ENCODE measurements at regions not wholly inside any gene's neighbourhood (a gene's known extent, or its start where the extent isn't known, plus 50 kb on each side); places are given as distances from the start of the nearest gene placed in this dataset.

DNA sequence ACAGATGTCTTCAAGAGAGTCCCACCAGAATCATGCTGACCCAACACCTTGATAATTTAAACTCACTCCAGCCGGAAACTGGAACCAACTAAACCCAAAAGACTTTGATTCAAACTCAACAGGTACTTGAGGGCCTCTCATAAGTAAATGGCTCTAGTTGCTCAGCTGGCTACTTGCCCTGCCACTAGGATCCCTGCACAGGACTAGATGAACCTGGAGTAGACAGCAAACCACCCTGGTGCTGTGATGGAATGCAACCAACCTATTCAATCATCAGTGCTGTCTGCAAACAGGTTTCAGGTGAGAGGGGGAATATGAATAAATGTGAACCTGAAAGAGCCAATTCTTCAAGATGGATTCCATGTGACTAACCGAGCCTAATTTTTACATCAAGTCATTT, 216.3 kb downstream of the KATNAL1 start:
- TF ChIP-seq, protein P1, sequence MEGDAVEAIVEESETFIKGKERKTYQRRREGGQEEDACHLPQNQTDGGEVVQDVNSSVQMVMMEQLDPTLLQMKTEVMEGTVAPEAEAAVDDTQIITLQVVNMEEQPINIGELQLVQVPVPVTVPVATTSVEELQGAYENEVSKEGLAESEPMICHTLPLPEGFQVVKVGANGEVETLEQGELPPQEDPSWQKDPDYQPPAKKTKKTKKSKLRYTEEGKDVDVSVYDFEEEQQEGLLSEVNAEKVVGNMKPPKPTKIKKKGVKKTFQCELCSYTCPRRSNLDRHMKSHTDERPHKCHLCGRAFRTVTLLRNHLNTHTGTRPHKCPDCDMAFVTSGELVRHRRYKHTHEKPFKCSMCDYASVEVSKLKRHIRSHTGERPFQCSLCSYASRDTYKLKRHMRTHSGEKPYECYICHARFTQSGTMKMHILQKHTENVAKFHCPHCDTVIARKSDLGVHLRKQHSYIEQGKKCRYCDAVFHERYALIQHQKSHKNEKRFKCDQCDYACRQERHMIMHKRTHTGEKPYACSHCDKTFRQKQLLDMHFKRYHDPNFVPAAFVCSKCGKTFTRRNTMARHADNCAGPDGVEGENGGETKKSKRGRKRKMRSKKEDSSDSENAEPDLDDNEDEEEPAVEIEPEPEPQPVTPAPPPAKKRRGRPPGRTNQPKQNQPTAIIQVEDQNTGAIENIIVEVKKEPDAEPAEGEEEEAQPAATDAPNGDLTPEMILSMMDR (IDR thresholded peaks at IDR 0.05; ENCODE audit: insufficient read depth, low read depth, low read length): no peak
- TF ChIP-seq EZH2 (IDR thresholded peaks at IDR 0.05; ENCODE audit: insufficient read depth, low read length): no peak

Data from astrocyte (in vitro differentiated cells and primary cell).